Peyer's patch (tissue), 4 donors: ENCODE measurements at regions not wholly inside any gene's neighbourhood (a gene's known extent, or its start where the extent isn't known, plus 50 kb on each side); places are given as distances from the start of the nearest gene placed in this dataset.
"Not testable (repeated sequence)": the region's sequence is repeated elsewhere in the genome, so short reads cannot be mapped to it uniquely, and the experiment has no call there.

ENCODE experiments used
- DNase-seq, 3 donors: peaks; one replicate each; pipeline ENCODE4 v3.0.0-alpha.2; 2017 to 2019
- H3K27ac ChIP-seq, 4 donors: fragments of 200-600 bp; sonication (generic); one replicate each; pipeline ENCODE4 v1.5.1; 2016 to 2019
- H3K27me3 ChIP-seq, 2 donors: fragments of 200-600 bp; sonication (generic); one replicate each; pipeline ENCODE4 v1.5.1; 2019
- H3K36me3 ChIP-seq, 3 donors: fragments of 200-600 bp; sonication (generic); one replicate each; pipeline ENCODE4 v1.5.1; 2016 to 2019
- H3K4me1 ChIP-seq, 4 donors: fragments of 200-600 bp; sonication (generic); one replicate each; pipeline ENCODE4 v1.5.1; 2016 to 2019
- H3K4me3 ChIP-seq, 4 donors: fragments of 200-600 bp; sonication (generic); 1 replicate in 3 of 4; 2 replicates in 1 of 4; pipeline ENCODE4 v1.5.1; 2016 to 2019; ENCODE audit warnings: mild to moderate bottlenecking in 1 of 4
- H3K9me3 ChIP-seq, 4 donors: fragments of 200-600 bp; sonication (generic); one replicate each; pipeline ENCODE4 v1.5.1; 2016 to 2019; ENCODE audit warnings: mild to moderate bottlenecking in 1 of 4
- POLR2A ChIP-seq, 2 donors: fragments of 450-650 bp; IDR thresholded peaks; one replicate each; pipeline ENCODE4 v1.5.1; 2017; ENCODE audit warnings: antibody characterized with exemption in 2 of 2, mild to moderate bottlenecking in 2 of 2, moderate library complexity in 2 of 2
- TF ChIP-seq, protein P1 (sequence below), 6 experiments: fragments of 450-650 bp in 4 of 6; fragments of 200-600 bp in 2 of 6; sonication (generic) in 1 of 6; IDR thresholded peaks; one replicate each; pipeline ENCODE4 v1.5.1; 2017 to 2019; ENCODE audit warnings: antibody characterized with exemption in 6 of 6, mild to moderate bottlenecking in 3 of 6, moderate library complexity in 1 of 6

DNA sequence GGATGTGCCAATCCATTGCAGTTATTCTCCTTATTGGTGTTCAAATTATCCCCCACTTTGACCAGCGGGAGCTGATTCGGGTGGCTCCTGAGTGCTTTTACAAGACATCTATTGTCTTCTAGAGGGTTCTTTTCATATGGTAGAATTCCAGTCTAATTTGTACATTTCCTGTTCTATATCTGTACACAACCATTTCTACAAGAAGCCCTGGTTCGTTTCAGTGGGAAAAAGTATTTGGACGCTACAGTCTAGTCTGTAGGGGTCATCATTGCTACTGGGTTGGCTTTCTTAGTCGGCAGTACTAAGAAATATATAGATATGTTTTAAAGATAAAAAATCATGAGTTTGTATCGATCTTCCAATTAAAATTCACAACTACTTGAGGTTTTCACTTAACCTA, 262.6 kb downstream of the MAP2K6 start:
- H3K4me1 ChIP-seq = no peaks in the 10 kb centered on the region
- DNase-seq = no peak

DNA sequence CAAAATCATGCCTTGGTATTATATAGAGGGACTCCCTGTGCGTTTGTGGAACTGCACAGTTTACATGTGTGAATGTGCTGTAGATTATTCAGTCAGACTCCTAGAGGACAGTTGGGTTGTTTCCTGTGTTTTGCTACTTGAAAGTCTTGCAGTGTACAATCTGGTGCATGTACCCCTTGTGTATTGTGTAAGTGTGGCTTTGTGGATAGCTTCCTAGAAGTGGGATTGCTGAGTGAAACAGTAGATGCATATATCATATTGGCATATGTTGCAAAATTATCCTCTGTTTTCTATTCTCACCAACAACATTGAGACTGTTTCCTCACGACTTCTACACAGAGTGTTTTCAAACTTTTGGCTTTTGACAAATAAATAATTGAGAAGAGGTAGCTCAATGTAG, 263.7 kb downstream of the MAP2K6 start:
- no peak overlapping the region for H3K4me3 ChIP-seq
- TF ChIP-seq POLR2A (IDR thresholded peaks at IDR 0.05) = no peak
- TF ChIP-seq, protein P1, sequence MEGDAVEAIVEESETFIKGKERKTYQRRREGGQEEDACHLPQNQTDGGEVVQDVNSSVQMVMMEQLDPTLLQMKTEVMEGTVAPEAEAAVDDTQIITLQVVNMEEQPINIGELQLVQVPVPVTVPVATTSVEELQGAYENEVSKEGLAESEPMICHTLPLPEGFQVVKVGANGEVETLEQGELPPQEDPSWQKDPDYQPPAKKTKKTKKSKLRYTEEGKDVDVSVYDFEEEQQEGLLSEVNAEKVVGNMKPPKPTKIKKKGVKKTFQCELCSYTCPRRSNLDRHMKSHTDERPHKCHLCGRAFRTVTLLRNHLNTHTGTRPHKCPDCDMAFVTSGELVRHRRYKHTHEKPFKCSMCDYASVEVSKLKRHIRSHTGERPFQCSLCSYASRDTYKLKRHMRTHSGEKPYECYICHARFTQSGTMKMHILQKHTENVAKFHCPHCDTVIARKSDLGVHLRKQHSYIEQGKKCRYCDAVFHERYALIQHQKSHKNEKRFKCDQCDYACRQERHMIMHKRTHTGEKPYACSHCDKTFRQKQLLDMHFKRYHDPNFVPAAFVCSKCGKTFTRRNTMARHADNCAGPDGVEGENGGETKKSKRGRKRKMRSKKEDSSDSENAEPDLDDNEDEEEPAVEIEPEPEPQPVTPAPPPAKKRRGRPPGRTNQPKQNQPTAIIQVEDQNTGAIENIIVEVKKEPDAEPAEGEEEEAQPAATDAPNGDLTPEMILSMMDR (IDR thresholded peaks at IDR 0.05) = no peak
- H3K36me3 ChIP-seq = no peaks in the 10 kb centered on the region
- no peaks in the 10 kb centered on the region for H3K9me3 ChIP-seq
- no peak for DNase-seq
- H3K27ac ChIP-seq = no peak overlapping the region
- H3K27me3 ChIP-seq = no peaks in the 10 kb centered on the region
- no peaks in the 10 kb centered on the region for H3K4me1 ChIP-seq

More for the DNA sequence above, 262.6 kb downstream of the MAP2K6 start:
- Histone ChIP-seq H3K4me3 (no peak overlapping the region), H3K27me3 (no peaks in the 10 kb centered on the region), H3K9me3 (no peaks in the 10 kb centered on the region), H3K27ac (no peak overlapping the region), H3K36me3 (no peaks in the 10 kb centered on the region)
- TF ChIP-seq, protein P1 (IDR thresholded peaks at IDR 0.05) = no peak
- TF ChIP-seq POLR2A (IDR thresholded peaks at IDR 0.05) = no peak

DNA sequence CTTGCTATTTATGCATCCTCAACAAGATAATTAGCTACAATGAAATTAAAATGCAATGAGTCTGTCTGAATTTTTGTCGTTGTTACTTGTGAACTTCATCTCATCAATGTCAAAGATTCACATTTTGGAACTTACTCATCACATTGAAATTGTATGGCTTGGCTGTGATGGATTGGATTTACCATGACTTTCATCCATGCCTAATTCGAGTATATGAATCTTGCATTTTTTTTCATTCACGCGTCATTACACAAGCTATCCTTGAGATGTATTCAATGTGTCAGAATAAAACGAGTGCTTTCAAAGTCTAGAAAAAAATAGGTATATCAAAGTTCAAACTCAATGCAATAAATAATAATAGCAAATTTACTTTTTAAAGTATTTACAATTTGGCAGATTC, 265.3 kb downstream of the MAP2K6 start:
- Histone ChIP-seq H3K4me1 (no peaks in the 10 kb centered on the region), H3K36me3 (no peaks in the 10 kb centered on the region), H3K27me3 (no peaks in the 10 kb centered on the region), H3K9me3 (no peaks in the 10 kb centered on the region), H3K27ac (no peak overlapping the region), H3K4me3 (no peak overlapping the region)
- DNase-seq = no peak
- no peak for TF ChIP-seq POLR2A (IDR thresholded peaks at IDR 0.05)
- TF ChIP-seq, protein P1 (IDR thresholded peaks at IDR 0.05) = no peak

GRCh38 chr17:69684251-69684650, 269.8 kb downstream of the MAP2K6 start:
- H3K9me3 ChIP-seq = no peaks in the 10 kb centered on the region

DNA sequence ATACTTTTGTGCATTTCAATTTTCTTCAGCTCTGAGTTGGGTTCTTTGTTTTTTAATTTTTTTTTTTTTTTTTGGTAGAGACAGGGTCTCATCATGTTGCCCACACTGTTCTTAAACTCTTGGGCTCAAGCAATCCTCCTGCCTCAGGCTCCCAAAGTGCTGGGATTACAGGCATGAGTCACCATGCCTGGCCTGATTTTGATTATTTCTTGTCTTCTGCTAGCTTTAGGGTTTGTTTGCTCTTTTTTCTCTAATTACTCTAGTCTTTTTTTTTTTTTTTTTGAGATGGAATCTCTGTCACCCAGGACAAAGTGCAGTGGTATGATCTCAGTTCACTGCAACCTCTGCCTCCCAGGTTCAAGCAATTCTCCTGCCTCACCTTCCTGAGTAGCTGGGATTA, 270.7 kb downstream of the MAP2K6 start:
- not testable (repeated sequence) for H3K36me3 ChIP-seq, H3K4me1 ChIP-seq, DNase-seq, H3K9me3 ChIP-seq, H3K27me3 ChIP-seq, H3K4me3 ChIP-seq, H3K27ac ChIP-seq

More at GRCh38 chr17:69684251-69684650, 269.8 kb downstream of the MAP2K6 start:
- no peak overlapping the region for H3K4me3 ChIP-seq
- H3K27ac ChIP-seq = no peak overlapping the region
- no peak for DNase-seq
- H3K36me3 ChIP-seq = no peaks in the 10 kb centered on the region
- no peaks in the 10 kb centered on the region for H3K27me3 ChIP-seq
- H3K4me1 ChIP-seq = no peaks in the 10 kb centered on the region
- no peak for TF ChIP-seq POLR2A (IDR thresholded peaks at IDR 0.05)
- TF ChIP-seq, protein P1 (IDR thresholded peaks at IDR 0.05) = no peak

- Histone ChIP-seq H3K27ac (no peak overlapping the region), H3K4me3 (no peak overlapping the region), H3K4me1 (no peaks in the 10 kb centered on the region), H3K27me3 (no peaks in the 10 kb centered on the region), H3K36me3 (no peaks in the 10 kb centered on the region), H3K9me3 (no peaks in the 10 kb centered on the region)
- TF ChIP-seq POLR2A (IDR thresholded peaks at IDR 0.05) = no peak
- TF ChIP-seq, protein P1 (IDR thresholded peaks at IDR 0.05) = no peak
- no peak for DNase-seq
These were observed 276.0 kb downstream of the MAP2K6 start for GRCh38 chr17:69690531-69690930.
